GM12874 (cell line): ENCODE measurements at regions not wholly inside any gene's neighbourhood (a gene's known extent, or its start where the extent isn't known, plus 50 kb on each side); places are given as distances from the start of the nearest gene placed in this dataset.

ENCODE experiments used
- TF ChIP-seq, protein P1 (sequence below): IDR thresholded peaks from 2 replicates; pipeline ENCODE4 v1.5.1; 2011; ENCODE audit warnings: low read depth, mild to moderate bottlenecking, control low read depth, low read length, moderate library complexity; ENCODE audit not compliant: insufficient read depth

- TF ChIP-seq, protein P1, sequence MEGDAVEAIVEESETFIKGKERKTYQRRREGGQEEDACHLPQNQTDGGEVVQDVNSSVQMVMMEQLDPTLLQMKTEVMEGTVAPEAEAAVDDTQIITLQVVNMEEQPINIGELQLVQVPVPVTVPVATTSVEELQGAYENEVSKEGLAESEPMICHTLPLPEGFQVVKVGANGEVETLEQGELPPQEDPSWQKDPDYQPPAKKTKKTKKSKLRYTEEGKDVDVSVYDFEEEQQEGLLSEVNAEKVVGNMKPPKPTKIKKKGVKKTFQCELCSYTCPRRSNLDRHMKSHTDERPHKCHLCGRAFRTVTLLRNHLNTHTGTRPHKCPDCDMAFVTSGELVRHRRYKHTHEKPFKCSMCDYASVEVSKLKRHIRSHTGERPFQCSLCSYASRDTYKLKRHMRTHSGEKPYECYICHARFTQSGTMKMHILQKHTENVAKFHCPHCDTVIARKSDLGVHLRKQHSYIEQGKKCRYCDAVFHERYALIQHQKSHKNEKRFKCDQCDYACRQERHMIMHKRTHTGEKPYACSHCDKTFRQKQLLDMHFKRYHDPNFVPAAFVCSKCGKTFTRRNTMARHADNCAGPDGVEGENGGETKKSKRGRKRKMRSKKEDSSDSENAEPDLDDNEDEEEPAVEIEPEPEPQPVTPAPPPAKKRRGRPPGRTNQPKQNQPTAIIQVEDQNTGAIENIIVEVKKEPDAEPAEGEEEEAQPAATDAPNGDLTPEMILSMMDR = no peak
Observed at GRCh38 chr4:13794819-13795565, 167.5 kb upstream of the BOD1L1 start.

DNA sequence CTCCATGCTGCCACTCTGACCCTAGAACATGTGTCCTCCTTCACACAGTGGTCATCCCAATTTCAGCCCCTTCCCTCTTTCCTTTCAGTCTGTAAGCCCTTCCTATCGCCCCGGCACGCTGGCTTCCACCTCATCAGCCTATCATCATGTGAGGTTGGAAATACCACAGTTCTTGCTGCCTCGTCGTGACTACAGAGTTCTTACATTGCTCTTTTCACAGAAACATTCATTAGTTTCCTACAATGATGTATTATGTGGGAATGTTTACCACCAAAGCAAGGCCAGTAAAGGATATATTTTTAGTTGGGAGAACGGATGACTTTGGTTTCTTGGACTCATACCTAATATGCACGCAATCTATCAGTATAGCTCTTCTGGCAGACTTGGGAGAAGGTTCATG is 169.5 kb upstream of the BOD1L1 start:
- TF ChIP-seq, protein P1 = no peak

- TF ChIP-seq, protein P1 = no peak
Observed at GRCh38 chr4:13815231-13815630, 187.7 kb upstream of the BOD1L1 start.

DNA sequence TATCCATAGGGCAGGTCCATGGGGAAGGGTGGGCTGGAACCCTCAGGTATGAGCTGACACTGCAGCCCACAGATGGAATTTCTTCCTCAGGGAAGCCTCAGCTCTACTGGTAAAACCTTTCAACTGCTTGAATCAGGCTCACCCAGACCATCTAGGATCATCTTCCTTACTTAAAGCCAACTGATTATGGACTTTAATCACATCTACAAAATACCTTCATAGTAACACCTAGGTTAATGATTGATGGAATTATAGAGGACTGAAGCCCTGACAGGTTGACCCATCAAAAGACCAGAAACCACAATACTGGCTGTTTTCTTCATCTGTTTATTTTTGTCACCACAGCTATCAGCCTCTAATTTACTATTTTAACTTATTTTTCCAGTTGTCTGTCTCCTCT is 188.9 kb upstream of the BOD1L1 start:
- TF ChIP-seq, protein P1 = no peak

GRCh38 chr4:13821522-13821921 is 194.0 kb upstream of the BOD1L1 start:
- TF ChIP-seq, protein P1 = no peak

- TF ChIP-seq, protein P1 = no peak
Observed at GRCh38 chr4:13829457-13829856, 201.9 kb upstream of the BOD1L1 start.

DNA sequence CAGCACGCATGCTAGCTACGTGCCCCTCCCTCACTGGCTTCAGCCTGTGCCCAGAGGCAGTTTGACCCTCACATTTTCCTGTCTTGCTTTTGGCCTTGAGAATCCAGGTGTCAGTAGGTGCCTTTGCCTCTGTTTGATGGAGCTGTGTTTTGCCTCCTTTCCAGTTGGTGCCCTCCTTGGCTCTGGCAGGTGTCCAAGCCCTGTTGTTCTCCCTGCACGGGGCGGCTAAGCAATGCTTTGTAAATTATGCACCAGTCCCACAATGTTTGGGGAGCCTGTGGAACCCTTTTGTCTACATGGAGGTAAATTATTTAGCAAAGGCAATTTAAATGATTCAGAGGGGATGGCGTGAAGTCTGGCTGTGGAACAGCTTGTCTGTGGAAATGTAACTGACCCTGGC is 202.9 kb upstream of the BOD1L1 start:
- TF ChIP-seq, protein P1 = no peak
